ENCODE measurements at regions not wholly inside any gene's neighbourhood (a gene's known extent, or its start where the extent isn't known, plus 50 kb on each side); places are given as distances from the start of the nearest gene placed in this dataset.

GRCh38 chr9:108664309-108665255 lies 191.2 kb downstream of the ACTL7B start:
- H3K4me3 ChIP-seq (replicated peaks in 1 of 3; ENCODE audit: insufficient read depth in 1 of 3, low read depth in 1 of 3, low read length in 3 of 3), result no peak overlapping the region
- no peak for DNase-seq (ENCODE audit: low read depth, low spot score)
- no peak overlapping the region for H2AFZ ChIP-seq (ENCODE audit: low read depth, low read length)
- no TSS peak for BruUV-seq (replicated peaks)
- no peaks in the 10 kb centered on the region for H3K27me3 ChIP-seq (ENCODE audit: control insufficient read depth in 2 of 2, insufficient read depth in 2 of 2, low read length in 2 of 2)
- H4K20me1 ChIP-seq (replicated peaks; ENCODE audit: control insufficient read depth, extremely low read depth, insufficient read depth, low read length), result no peaks in the 10 kb centered on the region
- no peak overlapping the region for H3K27ac ChIP-seq (ENCODE audit: insufficient read depth, low read depth, low read length)
- H3K9me1 ChIP-seq (replicated peaks; ENCODE audit: control insufficient read depth, extremely low read depth, insufficient read depth, low read length), result no peaks in the 10 kb centered on the region
- intact Hi-C loops (cut with micrococcal nuclease), result no loop called here
- no peak overlapping the region for H3K4me2 ChIP-seq (ENCODE audit: insufficient read depth, low read length)
- FAIRE-seq, result no peak
- H3K9me3 ChIP-seq (replicated peaks; ENCODE audit: control insufficient read depth, insufficient read depth, low read length), result no peaks in the 10 kb centered on the region
- no peak overlapping the region for H3K9ac ChIP-seq (replicated peaks; ENCODE audit: extremely low read depth, insufficient read depth, low read length)
- no peaks in the 10 kb centered on the region for H3K4me1 ChIP-seq (ENCODE audit: control insufficient read depth, extremely low read depth, insufficient read depth, low read length)
- TF ChIP-seq POLR2A (IDR thresholded peaks at IDR 0.05; ENCODE audit: low read depth, low read length) (no peak), JUN (IDR thresholded peaks at IDR 0.05; ENCODE audit: borderline replicate concordance, insufficient read depth, insufficient read length, low read depth) (no peak), CTCF (IDR thresholded peaks at IDR 0.05; ENCODE audit: extremely low read depth in 1 of 2, insufficient read depth in 1 of 2, low read depth in 1 of 2, low read length in 2 of 2) (no peak), FOS (IDR thresholded peaks at IDR 0.05; ENCODE audit: borderline replicate concordance, insufficient read depth, low read length) (no peak), MAX (IDR thresholded peaks at IDR 0.05; ENCODE audit: insufficient read depth, insufficient read length) (no peak), POLR2AphosphoS5 (IDR thresholded peaks at IDR 0.05; ENCODE audit: insufficient read depth, low read depth, low read length) (no peak), GATA2 (IDR thresholded peaks at IDR 0.05; ENCODE audit: insufficient read depth, insufficient read length, low read depth, low read length) (no peak), MYC (IDR thresholded peaks at IDR 0.05; ENCODE audit: low read depth, low read length) (no peak), EZH2 (IDR thresholded peaks at IDR 0.05; ENCODE audit: borderline replicate concordance, low read depth, low read length, severe bottlenecking) (no peak)
- H3K36me3 ChIP-seq (ENCODE audit: control insufficient read depth in 2 of 2, extremely low read depth in 1 of 2, insufficient read depth in 2 of 2, low read length in 2 of 2), result no peaks in the 10 kb centered on the region
- dilution Hi-C loops (cut with MboI; ENCODE audit: extremely low pct_ligation_motif_present, low sequenced_read_pairs), result no loop called here
- ChIA-PET CTCF (no interaction called here), POLR2A (no interaction called here)
- no peaks in the 10 kb centered on the region for H3K79me2 ChIP-seq (ENCODE audit: control insufficient read depth, insufficient read depth, low read length)

All from endothelial cell of umbilical vein (primary cell).